ENCODE measurements at regions not wholly inside any gene's neighbourhood (a gene's known extent, or its start where the extent isn't known, plus 50 kb on each side); places are given as distances from the start of the nearest gene placed in this dataset.

GRCh38 chr4:179625406-179625805, 2183.2 kb upstream of the AGA start:
- no peaks in the 10 kb centered on the region for H3K36me3 ChIP-seq (ENCODE audit: control insufficient read depth in 2 of 2, insufficient read depth in 2 of 2, low read length in 1 of 2)
- no peaks in the 10 kb centered on the region for H3K4me1 ChIP-seq (ENCODE audit: control insufficient read depth, insufficient read depth, low read length)
- no peaks in the 10 kb centered on the region for H4K20me1 ChIP-seq (ENCODE audit: control insufficient read depth, insufficient read depth)
- SMC1A ChIA-PET (ENCODE audit: uncharacterized antibody, unreplicated experiment): interaction anchor here (1.4 to 1.6 kb wide), 3 partner anchors 24 to 158 kb away, joined by 3 to 4 read pairs (median 3); no protein-coding TSS in a partner anchor
- H3K9ac ChIP-seq (ENCODE audit: control insufficient read depth, insufficient read depth, low read length): no peak overlapping the region
- H2AFZ ChIP-seq (ENCODE audit: control insufficient read depth, low read depth, low read length): no peak overlapping the region
- no peak overlapping the region for H3K27ac ChIP-seq (ENCODE audit: control insufficient read depth, insufficient read depth)
- H3K9me3 ChIP-seq (replicated peaks; ENCODE audit: control insufficient read depth, insufficient read depth, low read length): no peaks in the 10 kb centered on the region
- no peak overlapping the region for H3K4me2 ChIP-seq (ENCODE audit: control insufficient read depth, insufficient read depth)
- RAD21 ChIA-PET (ENCODE audit: unreplicated experiment): no interaction called here
- no peaks in the 10 kb centered on the region for H3K27me3 ChIP-seq (replicated peaks in 1 of 2; ENCODE audit: control insufficient read depth in 2 of 2, insufficient read depth in 2 of 2, low read length in 1 of 2)
- H3K4me3 ChIP-seq: no peak overlapping the region
- intact Hi-C loops (cut with micrococcal nuclease; ENCODE audit: unreplicated experiment): no loop called here
- BruUV-seq (replicated peaks): no TSS peak
- TF ChIP-seq ELK1 (IDR thresholded peaks at IDR 0.05; ENCODE audit: low read depth, low read length): no peak
- no peak for TF ChIP-seq KLF5 (IDR thresholded peaks at IDR 0.05; ENCODE audit: partially characterized antibody)
- no peak for TF ChIP-seq SKIL (IDR thresholded peaks at IDR 0.05; ENCODE audit: low read depth, poor library complexity, severe bottlenecking)
- no peak for TF ChIP-seq RAD21 (IDR thresholded peaks at IDR 0.05; ENCODE audit: insufficient read depth, low read depth, low read length)
- no peak for TF ChIP-seq YY1 (IDR thresholded peaks at IDR 0.05; ENCODE audit: low read depth, low read length)
- no peak for TF ChIP-seq JUND (IDR thresholded peaks at IDR 0.05; ENCODE audit: low read depth, low read length)
- TF ChIP-seq USF1 (IDR thresholded peaks at IDR 0.05; ENCODE audit: borderline replicate concordance, extremely low read length, insufficient read depth, low read depth, low read length): no peak
- no peak for TF ChIP-seq CBFB (IDR thresholded peaks at IDR 0.05; ENCODE audit: low read depth)
- TF ChIP-seq ZNF207 (IDR thresholded peaks at IDR 0.05; ENCODE audit: borderline replicate concordance): no peak
- no peak for TF ChIP-seq TCF7 (IDR thresholded peaks at IDR 0.05; ENCODE audit: borderline replicate concordance)
- TF ChIP-seq BMI1 (IDR thresholded peaks at IDR 0.05; ENCODE audit: borderline replicate concordance): no peak
- TF ChIP-seq MXI1 (IDR thresholded peaks at IDR 0.05; ENCODE audit: low read depth, low read length): no peak
- no peak for TF ChIP-seq GATAD2B (conservative IDR thresholded peaks at IDR 0.05; ENCODE audit: low read depth)
- no peak for TF ChIP-seq PAX8 (IDR thresholded peaks at IDR 0.05)
- TF ChIP-seq RB1 (IDR thresholded peaks at IDR 0.05; ENCODE audit: borderline replicate concordance): no peak
- no peak for TF ChIP-seq BRCA1 (IDR thresholded peaks at IDR 0.05; ENCODE audit: low read depth, low read length)
- TF ChIP-seq GABPA (IDR thresholded peaks at IDR 0.05; ENCODE audit: low read depth): no peak
- no peak for TF ChIP-seq FOXM1 (IDR thresholded peaks at IDR 0.05; ENCODE audit: low read depth, low read length)
- TF ChIP-seq CTCF (IDR thresholded peaks at IDR 0.05 in 2 of 3, conservative IDR thresholded peaks at IDR 0.05 in 1 of 3; ENCODE audit: control insufficient read depth in 2 of 3, extremely low read depth in 1 of 3, insufficient read depth in 1 of 3, low read depth in 3 of 3, low read length in 3 of 3): no peak
- no peaks in the 10 kb centered on the region for H3K79me2 ChIP-seq (ENCODE audit: control insufficient read depth, insufficient read depth, low read length)
- ATAC-seq (no peak), DNase-seq (ENCODE audit: low read depth, low spot score) (no peak), FAIRE-seq (no peak)
- POLR2A ChIA-PET: interaction anchor here (0.7 kb wide), 1 partner anchor 18 kb away, joined by 3 read pairs; no protein-coding TSS in a partner anchor
- 0% methylated on average over 1 of the region's 1 CpG for WGBS (ENCODE audit: insufficient coverage, insufficient replicate concordance, low lambda C conversion rate, missing lambda C conversion rate)
- in situ Hi-C loops (cut with MboI): no loop called here
- CTCF ChIA-PET: interaction anchor here (0.6 kb wide), 1 partner anchor 220 kb away, joined by 5 read pairs; no protein-coding TSS in a partner anchor

Measured in GM12878 (cell line).